H9 (cell line): ENCODE measurements at regions not wholly inside any gene's neighbourhood (a gene's known extent, or its start where the extent isn't known, plus 50 kb on each side); places are given as distances from the start of the nearest gene placed in this dataset.

Experiments used
- DNase-seq: peaks from one replicate; pipeline ENCODE4 v3.0.0-alpha.2; 2017
- H2AFZ ChIP-seq: one replicate; pipeline ENCODE4 v1.6.1; 2013; ENCODE audit warnings: mild to moderate bottlenecking, low read length, control low read depth, moderate library complexity
- H2AK5ac ChIP-seq: 2 replicates; pipeline ENCODE4 v1.6.1; 2013; ENCODE audit warnings: low read length, control low read depth, mixed read lengths; ENCODE audit not compliant: insufficient read length
- H2BK120ac ChIP-seq: one replicate; pipeline ENCODE4 v1.6.1; 2013; ENCODE audit warnings: low read depth, mild to moderate bottlenecking, low read length, control low read depth, inconsistent platforms; ENCODE audit not compliant: poor library complexity, severe bottlenecking
- H2BK12ac ChIP-seq: 2 replicates; pipeline ENCODE4 v1.6.1; 2013; ENCODE audit warnings: low read length, control low read depth, mixed read lengths, low read depth; ENCODE audit not compliant: insufficient read length
- H2BK15ac ChIP-seq: 2 replicates; pipeline ENCODE4 v1.6.1; 2013; ENCODE audit warnings: low read depth, low read length, control low read depth
- H2BK20ac ChIP-seq: one replicate; pipeline ENCODE4 v1.6.1; 2013; ENCODE audit warnings: low read depth, mild to moderate bottlenecking, low read length, control low read depth, inconsistent platforms; ENCODE audit not compliant: poor library complexity, severe bottlenecking
- H2BK5ac ChIP-seq: 2 replicates; pipeline ENCODE4 v1.6.1; 2013; ENCODE audit warnings: low read length, control low read depth, mixed read lengths; ENCODE audit not compliant: insufficient read length
- H3K14ac ChIP-seq: 2 replicates; pipeline ENCODE4 v1.6.1; 2013; ENCODE audit warnings: low read length, control low read depth; ENCODE audit not compliant: insufficient read depth
- H3K18ac ChIP-seq: 2 replicates; pipeline ENCODE4 v1.6.1; 2013; ENCODE audit warnings: low read depth, mild to moderate bottlenecking, mixed read lengths, low read length, control low read depth; ENCODE audit not compliant: insufficient read length
- H3K23ac ChIP-seq: 2 replicates; pipeline ENCODE4 v1.6.1; 2013; ENCODE audit warnings: low read length, control low read depth, mixed read lengths, low read depth; ENCODE audit not compliant: insufficient read length
- H3K23me2 ChIP-seq: 2 replicates; pipeline ENCODE4 v1.6.1; 2013; ENCODE audit warnings: low read depth, mild to moderate bottlenecking, mixed read lengths, low read length, control low read depth; ENCODE audit not compliant: insufficient read length, poor library complexity, severe bottlenecking
- H3K27ac ChIP-seq: 2 replicates; pipeline ENCODE4 v1.5.1; 2013; ENCODE audit warnings: low read length, control low read depth, mixed read lengths, low read depth; ENCODE audit not compliant: insufficient read length
- H3K27me3 ChIP-seq: 2 replicates; pipeline ENCODE4 v1.6.1; 2013; ENCODE audit warnings: low read length, control low read depth, inconsistent platforms; ENCODE audit not compliant: insufficient read depth
- H3K4ac ChIP-seq: 2 replicates; pipeline ENCODE4 v1.6.1; 2013; ENCODE audit warnings: low read depth, mild to moderate bottlenecking, control low read depth, inconsistent platforms, low read length, moderate library complexity
- H3K4me1 ChIP-seq: 2 replicates; pipeline ENCODE4 v1.6.1; 2013; ENCODE audit warnings: low read length, control low read depth, inconsistent platforms; ENCODE audit not compliant: insufficient read depth
- H3K4me2 ChIP-seq: 2 replicates; pipeline ENCODE4 v1.6.1; 2013; ENCODE audit warnings: low read length, control low read depth, mixed read lengths; ENCODE audit not compliant: insufficient read length, insufficient read depth
- H3K56ac ChIP-seq: 2 replicates; pipeline ENCODE4 v1.6.1; 2013; ENCODE audit warnings: low read depth, mild to moderate bottlenecking, mixed read lengths, low read length, control low read depth; ENCODE audit not compliant: insufficient read length
- H3K79me1 ChIP-seq: 2 replicates; pipeline ENCODE4 v1.6.1; 2013; ENCODE audit warnings: low read depth, mild to moderate bottlenecking, moderate library complexity, low read length, control low read depth, inconsistent platforms; ENCODE audit not compliant: insufficient read depth, poor library complexity, severe bottlenecking
- H3K79me2 ChIP-seq: 2 replicates; pipeline ENCODE4 v1.6.1; 2013; ENCODE audit warnings: low read length, control low read depth, inconsistent platforms; ENCODE audit not compliant: insufficient read depth
- H3K9ac ChIP-seq: 2 replicates; pipeline ENCODE4 v1.6.1; 2013; ENCODE audit warnings: low read length, control low read depth, mixed read lengths; ENCODE audit not compliant: insufficient read length; ENCODE audit errors: extremely low read depth
- H3K9me3 ChIP-seq: one replicate; pipeline ENCODE4 v1.6.1; 2013; ENCODE audit warnings: low read depth, low read length, inconsistent platforms; ENCODE audit not compliant: control insufficient read depth
- H3T11ph ChIP-seq: one replicate; pipeline ENCODE4 v1.6.1; 2013; ENCODE audit warnings: mild to moderate bottlenecking, low read length, control low read depth, inconsistent platforms
- H4K20me1 ChIP-seq: one replicate; pipeline ENCODE4 v1.6.1; 2013; ENCODE audit not compliant: control insufficient read depth, insufficient read length, insufficient read depth
- H4K5ac ChIP-seq: 2 replicates; pipeline ENCODE4 v1.6.1; 2013; ENCODE audit warnings: low read depth, mild to moderate bottlenecking, mixed read lengths, low read length, control low read depth; ENCODE audit not compliant: insufficient read length
- H4K8ac ChIP-seq: replicated peaks from 2 replicates; pipeline ENCODE4 v1.6.1; 2013; ENCODE audit warnings: low read length, control low read depth, mixed read lengths, low read depth; ENCODE audit not compliant: insufficient read length
- H4K91ac ChIP-seq: 2 replicates; pipeline ENCODE4 v1.6.1; 2013; ENCODE audit warnings: low read depth, mild to moderate bottlenecking, moderate library complexity, mixed read lengths, low read length, control low read depth; ENCODE audit not compliant: insufficient read length
- H3K27ac Mint-ChIP-seq, 3 experiments: 2 replicates in 2 of 3; 3 replicates in 1 of 3; pipeline ENCODE4 v1.8.0; 2020 to 2021; ENCODE audit warnings: mixed read lengths in 3 of 3, mild to moderate bottlenecking in 1 of 3, moderate library complexity in 1 of 3
- H3K27me3 Mint-ChIP-seq: 2 replicates; pipeline ENCODE4 v1.8.0; 2021; ENCODE audit warnings: low read depth, mild to moderate bottlenecking, moderate library complexity, mixed read lengths
- H3K36me3 Mint-ChIP-seq, 3 experiments: 2 replicates in 2 of 3; 3 replicates in 1 of 3; pipeline ENCODE4 v1.8.0; 2020 to 2021; ENCODE audit warnings: low read depth in 3 of 3, mixed read lengths in 3 of 3; ENCODE audit not compliant: insufficient read depth in 1 of 3
- H3K4me1 Mint-ChIP-seq, 2 experiments: 2 replicates each; pipeline ENCODE4 v1.8.0; 2020; ENCODE audit warnings: mixed read lengths in 2 of 2
- H3K4me3 Mint-ChIP-seq, 2 experiments: 2 replicates in 1 of 2; 3 replicates in 1 of 2; pipeline ENCODE4 v1.8.0; 2020 to 2021; ENCODE audit warnings: mild to moderate bottlenecking in 2 of 2, mixed read lengths in 2 of 2, moderate library complexity in 1 of 2
- H3K9me3 Mint-ChIP-seq, 2 experiments: 2 replicates in 1 of 2; 3 replicates in 1 of 2; pipeline ENCODE4 v1.8.0; 2020; ENCODE audit warnings: mild to moderate bottlenecking in 2 of 2, mixed read lengths in 2 of 2, moderate library complexity in 1 of 2
- CTCF ChIP-seq: fragments of 200-600 bp; sonication (generic); conservative IDR thresholded peaks from 3 replicates; pipeline ENCODE4 v1.8.0; 2021; ENCODE audit warnings: antibody characterized with exemption, mild to moderate bottlenecking
- WGBS: extraction: QIAGEN DNeasy Blood & Tissue Kit; methylation state at CpG from one replicate; pipeline ENCODE4 v1.1.7; 2013; ENCODE audit warnings: missing lambda C conversion rate, low lambda C conversion rate, mixed read lengths; ENCODE audit not compliant: insufficient read length; ENCODE audit errors: extremely low coverage; 5-methylcytosine and 5-hydroxymethylcytosine counted together

- Histone ChIP-seq H2BK15ac (no peak overlapping the region), H3K79me1 (no peaks in the 10 kb centered on the region), H3K9ac (no peak overlapping the region), H4K8ac (no peak overlapping the region), H4K5ac (no peak overlapping the region), H4K20me1 (no peaks in the 10 kb centered on the region), H3K27ac (no peak overlapping the region), H2BK12ac (no peak overlapping the region), H3K4me2 (no peak overlapping the region), H2BK20ac (no peak overlapping the region), H2AK5ac (no peak overlapping the region), H3K56ac (no peak overlapping the region), H3K23ac (no peak overlapping the region), H2BK120ac (no peak overlapping the region), H3K14ac (no peak overlapping the region), H3K4me1 (no peaks in the 10 kb centered on the region), H4K91ac (no peak overlapping the region), H3K27me3 (no peaks in the 10 kb centered on the region), H3T11ph (no peak overlapping the region), H3K79me2 (no peaks in the 10 kb centered on the region), H3K18ac (no peak overlapping the region), H3K23me2 (no peaks in the 10 kb centered on the region), H2BK5ac (no peak overlapping the region), H3K9me3 (peaks cover 13% of the 10 kb centered on the region), H2AFZ (no peak overlapping the region), H3K4ac (no peak overlapping the region)
- no peaks in the 10 kb centered on the region for H3K4me1 Mint-ChIP-seq
- H3K27ac Mint-ChIP-seq = no peak overlapping the region
- peaks cover 0 to 15% (median 14%) of the 10 kb centered on the region in 3 experiments; a peak in 5 of 7 replicates for H3K36me3 Mint-ChIP-seq
- peaks cover 6 to 8% of the 10 kb centered on the region in 2 experiments; a peak in 4 of 5 replicates for H3K9me3 Mint-ChIP-seq
- TF ChIP-seq CTCF = no peak
- no peak overlapping the region for H3K4me3 Mint-ChIP-seq
- no CpG with 5 or more reads among the region's 1 CpG for WGBS
- DNase-seq = no peak
- no peaks in the 10 kb centered on the region for H3K27me3 Mint-ChIP-seq
Observed at GRCh38 chr1:83017276-83017675, 981.7 kb downstream of the TTLL7 start.
